Thoracic aorta (tissue), 2 donors: ENCODE measurements at regions not wholly inside any gene's neighbourhood (a gene's known extent, or its start where the extent isn't known, plus 50 kb on each side); places are given as distances from the start of the nearest gene placed in this dataset.

Source experiments
- ATAC-seq: fragments of 150-250 bp; one replicate; pipeline ENCODE4 v1.8.0; 2017; ENCODE audit warnings: low read depth; ENCODE audit not compliant: insufficient number of reproducible peaks, low FRiP score
- DNase-seq: peaks from one replicate; pipeline ENCODE4 v3.0.0-alpha.2; 2020; ENCODE audit warnings: low spot score
- H3K27ac ChIP-seq, 2 donors: fragments of 200-600 bp; sonication (generic); 1 replicate in 1 of 2; 2 replicates in 1 of 2; pipeline ENCODE4 v1.5.1; 2016; ENCODE audit warnings: mild to moderate bottlenecking in 2 of 2, moderate library complexity in 2 of 2
- H3K27me3 ChIP-seq: fragments of 200-600 bp; sonication (generic); replicated peaks from 2 replicates; pipeline ENCODE4 v1.6.0; 2016; ENCODE audit warnings: mild to moderate bottlenecking; ENCODE audit not compliant: insufficient read depth
- H3K36me3 ChIP-seq: fragments of 200-600 bp; sonication (generic); one replicate; pipeline ENCODE4 v1.5.1; 2016
- H3K4me1 ChIP-seq, 2 donors: fragments of 200-600 bp; sonication (generic); 1 replicate in 1 of 2; 2 replicates in 1 of 2; pipeline versions ENCODE4 v1.5.1 to v1.6.0; 2016; ENCODE audit warnings: low read depth in 2 of 2, mild to moderate bottlenecking in 1 of 2; ENCODE audit not compliant: control insufficient read depth in 1 of 2
- H3K4me3 ChIP-seq: fragments of 200-600 bp; sonication (generic); 2 replicates; pipeline ENCODE4 v1.5.1; 2016; ENCODE audit warnings: mild to moderate bottlenecking
- H3K9me3 ChIP-seq: fragments of 200-600 bp; sonication (generic); 2 replicates; pipeline ENCODE4 v1.5.1; 2016
- CTCF ChIP-seq: fragments of 200-600 bp; sonication (generic); IDR thresholded peaks from one replicate; pipeline ENCODE4 v1.5.1; 2019; ENCODE audit warnings: antibody characterized with exemption

GRCh38 chr4:111633663-111634266, 511.5 kb upstream of the FAM241A start:
- no peaks in the 10 kb centered on the region for H3K4me1 ChIP-seq
- TF ChIP-seq CTCF, result no peak
- DNase-seq (no peak), ATAC-seq (no peak)
- no peak overlapping the region for H3K4me3 ChIP-seq
- no peaks in the 10 kb centered on the region for H3K9me3 ChIP-seq
- no peak overlapping the region for H3K27ac ChIP-seq
- H3K27me3 ChIP-seq, result no peaks in the 10 kb centered on the region
- H3K36me3 ChIP-seq, result no peaks in the 10 kb centered on the region

GRCh38 chr4:111635646-111636045, 509.6 kb upstream of the FAM241A start:
- Histone ChIP-seq H3K4me3 (no peak overlapping the region), H3K27ac (no peak overlapping the region), H3K36me3 (no peaks in the 10 kb centered on the region), H3K27me3 (no peaks in the 10 kb centered on the region), H3K4me1 (no peaks in the 10 kb centered on the region), H3K9me3 (no peaks in the 10 kb centered on the region)
- TF ChIP-seq CTCF, result no peak
- ATAC-seq, result no peak
- DNase-seq, result no peak

GRCh38 chr4:111636961-111637585, 508.2 kb upstream of the FAM241A start:
- H3K4me1 ChIP-seq, result no peaks in the 10 kb centered on the region
- H3K27me3 ChIP-seq, result no peaks in the 10 kb centered on the region
- ATAC-seq (no peak), DNase-seq (no peak)
- no peaks in the 10 kb centered on the region for H3K9me3 ChIP-seq
- H3K27ac ChIP-seq, result no peak overlapping the region
- TF ChIP-seq CTCF, result no peak
- H3K4me3 ChIP-seq, result no peak overlapping the region
- no peaks in the 10 kb centered on the region for H3K36me3 ChIP-seq

- H3K36me3 ChIP-seq, result no peaks in the 10 kb centered on the region
These were observed 506.0 kb upstream of the FAM241A start for GRCh38 chr4:111639120-111639690.

More at GRCh38 chr4:111639120-111639690, 506.0 kb upstream of the FAM241A start:
- Histone ChIP-seq H3K4me1 (no peaks in the 10 kb centered on the region), H3K9me3 (no peaks in the 10 kb centered on the region), H3K27me3 (no peaks in the 10 kb centered on the region), H3K27ac (no peak overlapping the region), H3K4me3 (no peak overlapping the region)
- DNase-seq, result no peak
- TF ChIP-seq CTCF, result no peak
- no peak for ATAC-seq
